ENCODE measurements at regions not wholly inside any gene's neighbourhood (a gene's known extent, or its start where the extent isn't known, plus 50 kb on each side); places are given as distances from the start of the nearest gene placed in this dataset.

GRCh38 chr13:58032676-58033460 lies 401.3 kb downstream of the PCDH17 start:
- Mint-ChIP-seq H3K4me3 (no peak overlapping the region), H3K9me3 (ENCODE audit: insufficient read depth) (no peaks in the 10 kb centered on the region), H3K4me1 (no peaks in the 10 kb centered on the region), H3K27me3 (no peaks in the 10 kb centered on the region), H3K27ac (no peak overlapping the region)
- Histone ChIP-seq H3K27me3 (replicated peaks in 1 of 4; ENCODE audit: control extremely low read depth in 1 of 4, control insufficient read depth in 3 of 4, insufficient read depth in 4 of 4, low read length in 3 of 4) (no peaks in the 10 kb centered on the region), H3K9me3 (ENCODE audit: control extremely low read depth in 1 of 3, control insufficient read depth in 2 of 3, insufficient read depth in 1 of 3, low read length in 2 of 3) (peaks cover 0 to 3% (median 0%) of the 10 kb centered on the region in 3 donors), H4K20me1 (ENCODE audit: control insufficient read depth, insufficient read depth, low read length, poor library complexity, severe bottlenecking) (no peaks in the 10 kb centered on the region), H2AFZ (ENCODE audit: insufficient read depth, low read depth, low read length, poor library complexity, severe bottlenecking) (no peak overlapping the region), H3K4me2 (replicated peaks; ENCODE audit: low read depth, low read length, poor library complexity, severe bottlenecking) (no peak overlapping the region), H3K4me1 (ENCODE audit: control insufficient read depth in 2 of 2, insufficient read depth in 2 of 2, low read length in 2 of 2) (no peaks in the 10 kb centered on the region), H3K27ac (ENCODE audit: low read length in 2 of 2) (no peak overlapping the region), H3K79me2 (ENCODE audit: control insufficient read depth, insufficient read depth, low read length) (no peaks in the 10 kb centered on the region), H3K9ac (ENCODE audit: low read length) (no peak overlapping the region), H3K4me3 (ENCODE audit: control extremely low read depth in 1 of 5, extremely low read depth in 1 of 5, insufficient read depth in 1 of 5, low read depth in 2 of 5, low read length in 4 of 5) (no peak overlapping the region), H3K36me3 (replicated peaks in 1 of 2; ENCODE audit: control extremely low read depth in 1 of 2, control insufficient read depth in 1 of 2, extremely low read depth in 1 of 2, insufficient read depth in 2 of 2, low read length in 1 of 2) (no peaks in the 10 kb centered on the region)
- intact Hi-C loops (cut with micrococcal nuclease) = no loop called here
- no peak for DNase-seq
- 63% methylated on average over 1 of the region's 2 CpGs for WGBS (ENCODE audit: insufficient coverage)
- POLR2A ChIA-PET = no interaction called here
- TF ChIP-seq EZH2 (IDR thresholded peaks at IDR 0.05; ENCODE audit: borderline replicate concordance, insufficient read depth, low read depth, low read length, poor library complexity, severe bottlenecking) = no peak
- TF ChIP-seq, protein P1, sequence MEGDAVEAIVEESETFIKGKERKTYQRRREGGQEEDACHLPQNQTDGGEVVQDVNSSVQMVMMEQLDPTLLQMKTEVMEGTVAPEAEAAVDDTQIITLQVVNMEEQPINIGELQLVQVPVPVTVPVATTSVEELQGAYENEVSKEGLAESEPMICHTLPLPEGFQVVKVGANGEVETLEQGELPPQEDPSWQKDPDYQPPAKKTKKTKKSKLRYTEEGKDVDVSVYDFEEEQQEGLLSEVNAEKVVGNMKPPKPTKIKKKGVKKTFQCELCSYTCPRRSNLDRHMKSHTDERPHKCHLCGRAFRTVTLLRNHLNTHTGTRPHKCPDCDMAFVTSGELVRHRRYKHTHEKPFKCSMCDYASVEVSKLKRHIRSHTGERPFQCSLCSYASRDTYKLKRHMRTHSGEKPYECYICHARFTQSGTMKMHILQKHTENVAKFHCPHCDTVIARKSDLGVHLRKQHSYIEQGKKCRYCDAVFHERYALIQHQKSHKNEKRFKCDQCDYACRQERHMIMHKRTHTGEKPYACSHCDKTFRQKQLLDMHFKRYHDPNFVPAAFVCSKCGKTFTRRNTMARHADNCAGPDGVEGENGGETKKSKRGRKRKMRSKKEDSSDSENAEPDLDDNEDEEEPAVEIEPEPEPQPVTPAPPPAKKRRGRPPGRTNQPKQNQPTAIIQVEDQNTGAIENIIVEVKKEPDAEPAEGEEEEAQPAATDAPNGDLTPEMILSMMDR (IDR thresholded peaks at IDR 0.05) = no peak
- no peak for ATAC-seq (ENCODE audit: low read depth)
- CTCF ChIA-PET = no interaction called here

DNA sequence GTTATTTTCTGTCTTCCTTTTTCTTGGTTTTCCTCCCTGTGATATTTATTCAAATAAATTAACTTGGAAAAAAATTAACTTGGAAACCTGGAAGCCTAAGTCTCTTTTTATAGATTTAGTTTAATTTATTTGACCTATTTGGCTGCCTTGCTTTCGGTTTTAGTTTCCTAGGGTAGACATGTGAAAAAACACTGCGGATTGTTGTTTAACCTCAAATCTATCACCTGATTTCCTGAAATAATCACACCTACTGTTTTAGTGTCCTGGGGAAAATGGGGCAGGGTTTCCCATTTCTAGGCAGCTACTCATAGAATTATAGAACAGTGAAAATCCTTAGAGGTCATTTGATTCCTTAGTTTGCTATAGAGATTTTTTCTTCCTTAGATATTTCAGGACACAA lies 412.4 kb downstream of the PCDH17 start:
- no peak for TF ChIP-seq EZH2 (IDR thresholded peaks at IDR 0.05; ENCODE audit: borderline replicate concordance, insufficient read depth, low read depth, low read length, poor library complexity, severe bottlenecking)
- TF ChIP-seq, protein P1 (IDR thresholded peaks at IDR 0.05) = no peak
- Histone ChIP-seq H3K27ac (ENCODE audit: low read length in 2 of 2) (no peak overlapping the region), H2AFZ (ENCODE audit: insufficient read depth, low read depth, low read length, poor library complexity, severe bottlenecking) (no peak overlapping the region), H3K9ac (ENCODE audit: low read length) (no peak overlapping the region), H3K4me3 (ENCODE audit: control extremely low read depth in 1 of 5, extremely low read depth in 1 of 5, insufficient read depth in 1 of 5, low read depth in 2 of 5, low read length in 4 of 5) (no peak overlapping the region), H3K4me1 (ENCODE audit: control insufficient read depth in 2 of 2, insufficient read depth in 2 of 2, low read length in 2 of 2) (no peaks in the 10 kb centered on the region), H3K27me3 (replicated peaks in 1 of 4; ENCODE audit: control extremely low read depth in 1 of 4, control insufficient read depth in 3 of 4, insufficient read depth in 4 of 4, low read length in 3 of 4) (no peaks in the 10 kb centered on the region), H3K36me3 (replicated peaks in 1 of 2; ENCODE audit: control extremely low read depth in 1 of 2, control insufficient read depth in 1 of 2, extremely low read depth in 1 of 2, insufficient read depth in 2 of 2, low read length in 1 of 2) (no peaks in the 10 kb centered on the region), H4K20me1 (ENCODE audit: control insufficient read depth, insufficient read depth, low read length, poor library complexity, severe bottlenecking) (no peaks in the 10 kb centered on the region), H3K79me2 (ENCODE audit: control insufficient read depth, insufficient read depth, low read length) (no peaks in the 10 kb centered on the region), H3K9me3 (ENCODE audit: control extremely low read depth in 1 of 3, control insufficient read depth in 2 of 3, insufficient read depth in 1 of 3, low read length in 2 of 3) (no peaks in the 10 kb centered on the region), H3K4me2 (replicated peaks; ENCODE audit: low read depth, low read length, poor library complexity, severe bottlenecking) (no peak overlapping the region)
- ChIA-PET CTCF (no interaction called here), POLR2A (no interaction called here)
- Mint-ChIP-seq H3K27me3 (no peaks in the 10 kb centered on the region), H3K27ac (no peak overlapping the region), H3K4me1 (no peaks in the 10 kb centered on the region), H3K4me3 (no peak overlapping the region), H3K9me3 (ENCODE audit: insufficient read depth) (peaks cover 2% of the 10 kb centered on the region)
- intact Hi-C loops (cut with micrococcal nuclease) = no loop called here
- WGBS (ENCODE audit: insufficient coverage) = no CpG with 5 or more reads among the region's 2 CpGs
- no peak for ATAC-seq (ENCODE audit: low read depth)
- DNase-seq = no peak
